Prostate gland (tissue), 2 donors: ENCODE measurements at regions not wholly inside any gene's neighbourhood (a gene's known extent, or its start where the extent isn't known, plus 50 kb on each side); places are given as distances from the start of the nearest gene placed in this dataset.

Source experiments
- DNase-seq: peaks from one replicate; pipeline ENCODE4 v3.0.0-alpha.2; 2019; ENCODE audit warnings: low spot score
- H3K27ac ChIP-seq, 2 donors: fragments of 200-600 bp; sonication (generic); 2 replicates each; pipeline ENCODE4 v1.5.1; 2017 to 2019
- H3K27me3 ChIP-seq: fragments of 200-600 bp; sonication (generic); replicated peaks from 2 replicates; pipeline ENCODE4 v1.5.1; 2019; ENCODE audit not compliant: insufficient read depth
- H3K36me3 ChIP-seq, 2 donors: fragments of 200-600 bp; sonication (generic); 1 replicate in 1 of 2; 2 replicates in 1 of 2; pipeline versions ENCODE4 v1.5.1 to v1.8.1; 2017 to 2019
- H3K4me1 ChIP-seq: fragments of 200-600 bp; sonication (generic); replicated peaks from 2 replicates; pipeline ENCODE4 v1.5.1; 2019
- H3K4me3 ChIP-seq, 2 donors: fragments of 200-600 bp; sonication (generic); 2 replicates each; pipeline ENCODE4 v1.5.1; 2017 to 2019
- H3K9me3 ChIP-seq: fragments of 200-600 bp; sonication (generic); 2 replicates; pipeline ENCODE4 v1.5.1; 2017
- POLR2A ChIP-seq: fragments of 450-650 bp; IDR thresholded peaks from one replicate; pipeline ENCODE4 v1.6.1; 2016; ENCODE audit warnings: antibody characterized with exemption, mild to moderate bottlenecking
- POLR2AphosphoS5 ChIP-seq: sonication (generic); formaldehyde crosslinking; IDR thresholded peaks from one replicate; pipeline ENCODE4 v1.6.1; 2017; ENCODE audit warnings: antibody characterized with exemption
- WGBS: methylation state at CpG from one replicate; pipeline ENCODE4 v1.1.5; 2018; 5-methylcytosine and 5-hydroxymethylcytosine counted together
- intact Hi-C: fragments of 100-400 bp; cut with DNase I; formaldehyde crosslinking; loops from one replicate; pipeline ENCODE4 v1.14.2; 2022
- TF ChIP-seq, protein P1 (sequence below), 4 experiments: fragments of 200-600 bp in 2 of 4; fragments of 450-650 bp in 2 of 4; sonication (generic) in 2 of 4; IDR thresholded peaks; 1 replicate in 3 of 4; 2 replicates in 1 of 4; pipeline ENCODE4 v1.5.1; 2016 to 2019; ENCODE audit warnings: antibody characterized with exemption in 4 of 4, mild to moderate bottlenecking in 2 of 4, moderate library complexity in 2 of 4

DNA sequence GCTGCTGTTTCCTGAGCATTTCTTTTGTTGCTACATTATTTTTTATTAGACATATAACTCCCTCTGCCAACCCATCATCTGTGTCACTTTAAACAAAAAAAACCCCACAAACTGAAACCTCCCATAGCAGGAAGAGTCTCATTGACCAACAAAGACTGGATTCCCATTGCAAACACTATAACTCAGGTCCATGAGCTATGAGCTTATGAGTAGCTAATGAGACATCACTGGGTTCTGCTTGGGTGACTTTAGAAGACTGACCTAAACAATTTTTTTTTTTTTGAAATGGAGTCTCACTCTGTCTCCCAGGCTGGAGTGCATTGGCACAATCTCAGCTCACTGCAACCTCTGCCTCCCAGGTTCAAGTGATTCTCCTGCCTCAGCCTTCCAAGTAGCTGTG lies 212.8 kb downstream of the LTN1 start:
- intact Hi-C loops: no loop called here
- Histone ChIP-seq H3K36me3 (no peaks in the 10 kb centered on the region), H3K4me3 (no peak overlapping the region), H3K4me1 (no peaks in the 10 kb centered on the region), H3K27me3 (no peaks in the 10 kb centered on the region), H3K9me3 (no peaks in the 10 kb centered on the region), H3K27ac (no peak overlapping the region)
- TF ChIP-seq, protein P1, sequence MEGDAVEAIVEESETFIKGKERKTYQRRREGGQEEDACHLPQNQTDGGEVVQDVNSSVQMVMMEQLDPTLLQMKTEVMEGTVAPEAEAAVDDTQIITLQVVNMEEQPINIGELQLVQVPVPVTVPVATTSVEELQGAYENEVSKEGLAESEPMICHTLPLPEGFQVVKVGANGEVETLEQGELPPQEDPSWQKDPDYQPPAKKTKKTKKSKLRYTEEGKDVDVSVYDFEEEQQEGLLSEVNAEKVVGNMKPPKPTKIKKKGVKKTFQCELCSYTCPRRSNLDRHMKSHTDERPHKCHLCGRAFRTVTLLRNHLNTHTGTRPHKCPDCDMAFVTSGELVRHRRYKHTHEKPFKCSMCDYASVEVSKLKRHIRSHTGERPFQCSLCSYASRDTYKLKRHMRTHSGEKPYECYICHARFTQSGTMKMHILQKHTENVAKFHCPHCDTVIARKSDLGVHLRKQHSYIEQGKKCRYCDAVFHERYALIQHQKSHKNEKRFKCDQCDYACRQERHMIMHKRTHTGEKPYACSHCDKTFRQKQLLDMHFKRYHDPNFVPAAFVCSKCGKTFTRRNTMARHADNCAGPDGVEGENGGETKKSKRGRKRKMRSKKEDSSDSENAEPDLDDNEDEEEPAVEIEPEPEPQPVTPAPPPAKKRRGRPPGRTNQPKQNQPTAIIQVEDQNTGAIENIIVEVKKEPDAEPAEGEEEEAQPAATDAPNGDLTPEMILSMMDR (IDR thresholded peaks at IDR 0.05): no peak
- TF ChIP-seq POLR2A: no peak
- no peak for TF ChIP-seq POLR2AphosphoS5
- DNase-seq: no peak

DNA sequence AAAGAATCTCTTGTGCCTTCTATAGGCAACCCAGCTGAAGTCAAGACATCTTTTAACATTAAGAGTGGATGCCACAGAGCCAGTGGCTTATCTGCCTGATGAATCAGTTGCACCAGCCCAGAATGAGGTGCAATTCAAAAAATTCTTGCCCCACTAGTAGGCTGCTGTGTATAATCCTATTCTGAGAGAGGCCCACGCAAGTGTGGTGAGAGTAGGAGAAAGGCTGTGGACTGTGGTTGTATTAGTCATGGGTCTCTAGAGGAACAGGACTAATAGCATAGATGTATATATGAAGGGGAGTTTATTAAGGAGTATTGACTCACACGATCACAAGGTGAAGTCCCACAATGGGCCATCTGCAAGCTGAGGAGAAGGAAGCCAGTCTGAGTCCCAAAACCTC lies 216.4 kb downstream of the LTN1 start:
- Histone ChIP-seq H3K36me3 (no peaks in the 10 kb centered on the region), H3K27ac (no peak overlapping the region), H3K4me3 (no peak overlapping the region), H3K9me3 (no peaks in the 10 kb centered on the region), H3K4me1 (no peaks in the 10 kb centered on the region), H3K27me3 (no peaks in the 10 kb centered on the region)
- DNase-seq: no peak
- TF ChIP-seq POLR2A: no peak
- TF ChIP-seq POLR2AphosphoS5: no peak
- 100% methylated on average over 2 of the region's 2 CpGs for WGBS
- intact Hi-C loops: no loop called here

DNA sequence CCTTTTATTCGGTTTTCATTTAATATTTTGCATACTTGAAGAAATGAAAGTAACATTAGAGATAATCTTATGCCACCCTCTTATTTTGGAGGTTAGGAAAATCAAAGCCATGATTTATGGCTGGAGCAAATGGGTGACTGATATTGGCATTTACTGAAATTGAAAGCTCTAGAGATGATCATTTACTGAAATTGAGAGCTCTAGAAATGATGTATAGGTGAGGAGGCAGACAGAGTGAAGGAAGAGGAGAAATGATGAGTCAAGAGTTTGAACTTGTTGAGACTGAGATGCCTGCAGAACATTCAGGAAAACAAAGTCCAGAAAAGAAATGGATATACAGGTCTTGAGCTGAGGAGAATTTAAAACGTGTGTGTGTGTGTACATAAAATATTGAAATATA lies 217.6 kb downstream of the LTN1 start:
- H3K36me3 ChIP-seq: no peaks in the 10 kb centered on the region
- no peak overlapping the region for H3K4me3 ChIP-seq
- H3K4me1 ChIP-seq: no peaks in the 10 kb centered on the region
- whole genome bisulfite sequencing: 45% methylated on average over 2 of the region's 2 CpGs
- TF ChIP-seq, protein P1 (IDR thresholded peaks at IDR 0.05): no peak
- TF ChIP-seq POLR2A: no peak
- TF ChIP-seq POLR2AphosphoS5: no peak
- intact Hi-C loops: no loop called here
- no peaks in the 10 kb centered on the region for H3K27me3 ChIP-seq
- H3K27ac ChIP-seq: no peak overlapping the region
- DNase-seq: no peak
- no peaks in the 10 kb centered on the region for H3K9me3 ChIP-seq

DNA sequence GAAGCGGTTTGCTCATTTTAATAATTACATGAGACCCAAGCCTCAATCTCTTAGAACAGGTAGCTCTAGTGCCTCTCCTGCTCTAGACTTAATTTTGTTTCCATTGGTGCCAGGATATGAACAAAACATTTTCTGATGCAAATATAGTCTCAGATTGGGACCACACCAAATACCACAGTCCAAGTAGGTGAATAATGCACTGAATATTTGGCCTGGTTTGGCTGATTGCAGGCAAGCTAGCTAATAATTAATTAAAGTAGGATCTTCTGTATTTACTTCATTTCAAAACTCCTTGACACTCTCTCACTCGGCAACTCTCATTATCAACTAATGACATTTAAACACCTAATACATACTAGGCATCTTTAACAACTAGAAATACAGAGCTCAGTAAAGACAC lies 219.6 kb downstream of the LTN1 start:
- Histone ChIP-seq H3K4me3 (no peak overlapping the region), H3K4me1 (no peaks in the 10 kb centered on the region), H3K27me3 (no peaks in the 10 kb centered on the region), H3K27ac (peak overlapping the region in 1 of 2 donors; percentile 49), H3K9me3 (no peaks in the 10 kb centered on the region), H3K36me3 (no peaks in the 10 kb centered on the region)
- WGBS: 80% methylated on average over 2 of the region's 2 CpGs
- intact Hi-C loops: loop anchor here (5.0 kb wide), 1 partner anchor 114 kb away; a partner anchor contains a TSS
- DNase-seq: no peak
- TF ChIP-seq POLR2A: no peak
- TF ChIP-seq POLR2AphosphoS5: no peak
- TF ChIP-seq, protein P1 (IDR thresholded peaks at IDR 0.05): no peak

DNA sequence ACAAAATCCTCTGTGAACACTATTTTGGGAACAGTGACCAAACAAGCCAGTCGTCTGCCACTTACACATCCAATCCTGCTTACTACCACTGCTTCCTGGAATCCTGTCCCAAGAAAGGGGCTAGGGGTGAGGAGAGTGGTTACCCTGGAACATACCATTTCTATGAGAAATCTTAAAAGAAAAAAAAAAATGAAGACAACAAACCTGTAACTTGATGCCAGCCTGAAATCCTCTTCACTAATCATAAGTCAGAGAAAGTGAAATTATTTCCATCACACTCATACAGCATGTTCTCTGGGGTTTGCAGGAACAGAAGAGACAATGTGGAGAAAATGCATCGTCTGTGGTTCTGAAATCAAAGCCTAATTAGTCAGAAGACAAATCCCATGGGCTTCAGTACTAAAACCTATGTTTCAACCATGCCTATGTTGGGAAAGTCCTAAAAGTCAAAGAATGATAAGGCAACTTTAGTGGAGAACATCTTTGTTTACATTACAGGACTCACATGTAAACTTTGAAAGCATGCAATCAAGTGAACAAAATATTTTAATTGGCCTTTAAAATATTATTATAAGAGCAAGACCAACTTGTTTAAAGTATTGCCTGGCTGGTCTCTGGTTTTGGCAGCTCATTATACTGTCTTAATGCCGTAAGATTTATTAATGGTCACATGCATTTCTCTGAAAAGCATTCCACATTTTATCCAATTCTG lies 220.7 kb downstream of the LTN1 start:
- Histone ChIP-seq H3K4me3 (no peak overlapping the region), H3K4me1 (no peaks in the 10 kb centered on the region), H3K36me3 (no peaks in the 10 kb centered on the region), H3K27ac (peak overlapping the region; percentile 37 to 49), H3K9me3 (no peaks in the 10 kb centered on the region), H3K27me3 (no peaks in the 10 kb centered on the region)
- TF ChIP-seq POLR2A (no peak), POLR2AphosphoS5 (peak; percentile 59)
- TF ChIP-seq, protein P1 (IDR thresholded peaks at IDR 0.05): no peak
- DNase-seq: no peak
- WGBS: 18% methylated on average over 3 of the region's 3 CpGs
- intact Hi-C loops: loop anchor here (5.0 kb wide), 1 partner anchor 115 kb away; a partner anchor contains a TSS
